ENCODE measurements at regions not wholly inside any gene's neighbourhood (a gene's known extent, or its start where the extent isn't known, plus 50 kb on each side); places are given as distances from the start of the nearest gene placed in this dataset.

DNA sequence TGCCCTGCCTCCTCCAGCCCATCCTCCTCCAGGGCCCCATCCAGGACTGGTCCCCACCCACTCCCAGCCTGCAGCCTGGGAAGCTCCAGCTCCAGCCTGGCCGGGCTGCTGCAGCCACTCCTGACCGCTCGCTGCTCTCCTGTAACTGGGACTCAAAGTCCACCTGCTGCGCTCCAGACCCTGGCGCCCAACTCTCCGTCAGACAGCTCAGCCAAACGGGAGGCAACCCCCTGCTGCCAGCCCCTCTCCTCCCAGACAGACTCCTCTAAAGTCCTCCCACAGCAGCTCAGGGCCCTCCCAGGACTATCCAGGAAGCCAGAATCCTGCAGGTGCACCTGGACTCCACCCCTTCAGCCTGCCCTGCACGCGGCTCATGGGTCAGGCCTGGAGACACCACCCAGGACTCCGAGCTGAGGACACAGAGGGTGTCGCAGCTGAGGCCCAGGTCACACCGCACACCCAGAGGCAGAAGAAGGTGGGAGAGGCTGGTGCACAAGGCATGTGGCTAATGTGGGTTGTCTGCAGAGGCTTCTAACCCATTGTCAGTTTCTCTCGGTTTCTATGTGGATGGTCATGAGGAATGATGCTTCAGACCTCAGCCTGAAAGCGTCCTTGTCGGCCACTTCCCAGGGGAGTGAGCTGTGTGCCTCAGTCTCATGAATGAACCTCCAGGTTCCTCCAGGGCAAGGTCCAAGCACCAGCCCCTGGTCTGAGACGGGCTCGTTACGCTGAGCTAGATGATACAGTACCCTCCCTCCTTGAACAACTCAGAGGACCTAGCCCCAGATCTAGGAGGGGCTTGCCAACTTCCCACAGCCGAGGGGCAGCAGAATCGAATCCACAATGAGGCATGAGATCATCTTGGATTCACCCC lies 1514.8 kb downstream of the TBC1D22A start:
- Histone ChIP-seq H3K27ac (ENCODE audit: low read depth in 2 of 2, low read length in 2 of 2) (peak overlapping the region; percentile 70 to 79), H3K9me3 (ENCODE audit: control insufficient read depth in 2 of 2, low read length in 2 of 2) (peaks cover 0 to 5% of the 10 kb centered on the region in 2 donors), H3K27me3 (ENCODE audit: control insufficient read depth in 2 of 2, insufficient read depth in 2 of 2, low read length in 2 of 2) (peaks cover 2 to 3% of the 10 kb centered on the region in 2 donors), H3K9ac (ENCODE audit: low read depth in 1 of 2, low read length in 2 of 2) (peak overlapping the region in 1 of 2 donors; percentile 30), H3K4me1 (ENCODE audit: control insufficient read depth in 2 of 2, insufficient read depth in 2 of 2, low read length in 2 of 2) (peaks cover 17 to 34% of the 10 kb centered on the region in 2 donors), H3K36me3 (ENCODE audit: control insufficient read depth in 2 of 2, insufficient read depth in 2 of 2, low read length in 2 of 2) (no peaks in the 10 kb centered on the region), H3K4me3 (ENCODE audit: low read length in 2 of 2) (no peak overlapping the region)

GRCh38 chr22:48275412-48275811 lies 1513.0 kb downstream of the TBC1D22A start:
- H3K4me3 ChIP-seq (ENCODE audit: low read length in 2 of 2) = no peak overlapping the region
- no peak overlapping the region for H3K27ac ChIP-seq (ENCODE audit: low read depth in 2 of 2, low read length in 2 of 2)
- no peaks in the 10 kb centered on the region for H3K36me3 ChIP-seq (ENCODE audit: control insufficient read depth in 2 of 2, insufficient read depth in 2 of 2, low read length in 2 of 2)
- H3K4me1 ChIP-seq (ENCODE audit: control insufficient read depth in 2 of 2, insufficient read depth in 2 of 2, low read length in 2 of 2) = peaks cover 17 to 38% of the 10 kb centered on the region in 2 donors
- H3K27me3 ChIP-seq (ENCODE audit: control insufficient read depth in 2 of 2, insufficient read depth in 2 of 2, low read length in 2 of 2) = peaks cover 2 to 3% of the 10 kb centered on the region in 2 donors
- H3K9ac ChIP-seq (ENCODE audit: low read depth in 1 of 2, low read length in 2 of 2) = no peak overlapping the region
- H3K9me3 ChIP-seq (ENCODE audit: control insufficient read depth in 2 of 2, low read length in 2 of 2) = no peaks in the 10 kb centered on the region

DNA sequence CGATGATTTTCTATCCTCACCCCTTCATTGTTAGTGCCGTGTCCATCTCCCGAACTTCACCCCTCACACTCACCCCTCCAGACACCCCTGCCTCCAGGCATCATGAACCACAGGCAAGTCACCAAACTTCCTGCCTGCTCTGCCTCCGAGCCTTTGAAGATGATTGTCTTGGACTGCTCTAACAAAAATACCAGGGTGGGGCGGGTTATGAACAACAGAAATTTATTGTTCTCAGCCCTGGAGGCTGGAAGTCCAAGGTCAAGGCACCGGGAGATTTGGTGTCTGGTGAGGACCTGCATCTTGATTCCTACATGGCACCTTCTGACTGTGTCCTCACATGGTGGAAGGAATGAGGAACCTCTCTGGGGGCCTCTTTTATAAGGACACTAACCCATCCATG lies 1508.3 kb downstream of the TBC1D22A start:
- Histone ChIP-seq H3K4me1 (ENCODE audit: control insufficient read depth in 2 of 2, insufficient read depth in 2 of 2, low read length in 2 of 2) (peaks cover 4 to 11% of the 10 kb centered on the region in 2 donors), H3K9me3 (ENCODE audit: control insufficient read depth in 2 of 2, low read length in 2 of 2) (no peaks in the 10 kb centered on the region), H3K9ac (ENCODE audit: low read depth in 1 of 2, low read length in 2 of 2) (no peak overlapping the region), H3K36me3 (ENCODE audit: control insufficient read depth in 2 of 2, insufficient read depth in 2 of 2, low read length in 2 of 2) (no peaks in the 10 kb centered on the region), H3K27me3 (ENCODE audit: control insufficient read depth in 2 of 2, insufficient read depth in 2 of 2, low read length in 2 of 2) (no peaks in the 10 kb centered on the region), H3K27ac (ENCODE audit: low read depth in 2 of 2, low read length in 2 of 2) (no peak overlapping the region), H3K4me3 (ENCODE audit: low read length in 2 of 2) (no peak overlapping the region)

GRCh38 chr22:48268771-48269552 lies 1506.5 kb downstream of the TBC1D22A start:
- Histone ChIP-seq H3K36me3 (ENCODE audit: control insufficient read depth in 2 of 2, insufficient read depth in 2 of 2, low read length in 2 of 2) (no peaks in the 10 kb centered on the region), H3K27me3 (ENCODE audit: control insufficient read depth in 2 of 2, insufficient read depth in 2 of 2, low read length in 2 of 2) (no peaks in the 10 kb centered on the region)

DNA sequence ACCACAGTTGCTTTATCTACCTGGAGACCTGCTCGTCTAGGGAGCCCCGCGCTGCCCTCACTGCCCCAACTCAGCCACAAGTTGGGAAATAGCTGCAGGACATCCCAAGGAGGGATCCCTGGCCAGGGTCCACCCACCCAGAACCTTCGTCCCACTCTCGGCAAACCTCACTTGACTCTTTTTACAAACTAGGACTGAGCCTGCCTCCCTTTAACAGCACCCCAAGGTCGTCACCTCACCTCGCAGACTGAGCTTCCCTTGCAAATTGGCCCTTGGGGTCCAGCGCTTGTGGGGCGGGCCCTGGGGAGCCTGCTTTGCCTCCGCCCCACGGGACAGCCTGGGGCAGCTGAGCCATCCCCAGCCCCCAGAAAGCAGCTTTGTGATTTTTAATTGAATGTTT lies 1505.8 kb downstream of the TBC1D22A start:
- Histone ChIP-seq H3K9ac (ENCODE audit: low read depth in 1 of 2, low read length in 2 of 2) (no peak overlapping the region), H3K9me3 (ENCODE audit: control insufficient read depth in 2 of 2, low read length in 2 of 2) (no peaks in the 10 kb centered on the region), H3K27ac (ENCODE audit: low read depth in 2 of 2, low read length in 2 of 2) (no peak overlapping the region), H3K4me3 (ENCODE audit: low read length in 2 of 2) (no peak overlapping the region), H3K4me1 (ENCODE audit: control insufficient read depth in 2 of 2, insufficient read depth in 2 of 2, low read length in 2 of 2) (peaks cover 4 to 17% of the 10 kb centered on the region in 2 donors), H3K27me3 (ENCODE audit: control insufficient read depth in 2 of 2, insufficient read depth in 2 of 2, low read length in 2 of 2) (no peaks in the 10 kb centered on the region), H3K36me3 (ENCODE audit: control insufficient read depth in 2 of 2, insufficient read depth in 2 of 2, low read length in 2 of 2) (no peaks in the 10 kb centered on the region)

More at GRCh38 chr22:48268771-48269552, 1506.5 kb downstream of the TBC1D22A start:
- Histone ChIP-seq H3K27ac (ENCODE audit: low read depth in 2 of 2, low read length in 2 of 2) (no peak overlapping the region), H3K4me1 (ENCODE audit: control insufficient read depth in 2 of 2, insufficient read depth in 2 of 2, low read length in 2 of 2) (peaks cover 4 to 12% of the 10 kb centered on the region in 2 donors), H3K9me3 (ENCODE audit: control insufficient read depth in 2 of 2, low read length in 2 of 2) (no peaks in the 10 kb centered on the region), H3K9ac (ENCODE audit: low read depth in 1 of 2, low read length in 2 of 2) (no peak overlapping the region), H3K4me3 (ENCODE audit: low read length in 2 of 2) (no peak overlapping the region)

- peaks cover 4 to 17% of the 10 kb centered on the region in 2 donors for H3K4me1 ChIP-seq (ENCODE audit: control insufficient read depth in 2 of 2, insufficient read depth in 2 of 2, low read length in 2 of 2)
- no peak overlapping the region for H3K27ac ChIP-seq (ENCODE audit: low read depth in 2 of 2, low read length in 2 of 2)
- H3K27me3 ChIP-seq (ENCODE audit: control insufficient read depth in 2 of 2, insufficient read depth in 2 of 2, low read length in 2 of 2) = no peaks in the 10 kb centered on the region
- no peak overlapping the region for H3K4me3 ChIP-seq (ENCODE audit: low read length in 2 of 2)
- H3K9me3 ChIP-seq (ENCODE audit: control insufficient read depth in 2 of 2, low read length in 2 of 2) = no peaks in the 10 kb centered on the region
- no peaks in the 10 kb centered on the region for H3K36me3 ChIP-seq (ENCODE audit: control insufficient read depth in 2 of 2, insufficient read depth in 2 of 2, low read length in 2 of 2)
- no peak overlapping the region for H3K9ac ChIP-seq (ENCODE audit: low read depth in 1 of 2, low read length in 2 of 2)
These were observed 1505.2 kb downstream of the TBC1D22A start for GRCh38 chr22:48267681-48268080.

GRCh38 chr22:48265000-48265625 lies 1502.7 kb downstream of the TBC1D22A start:
- Histone ChIP-seq H3K27me3 (ENCODE audit: control insufficient read depth in 2 of 2, insufficient read depth in 2 of 2, low read length in 2 of 2) (no peaks in the 10 kb centered on the region), H3K4me1 (ENCODE audit: control insufficient read depth in 2 of 2, insufficient read depth in 2 of 2, low read length in 2 of 2) (peaks cover 4 to 11% of the 10 kb centered on the region in 2 donors), H3K9ac (ENCODE audit: low read depth in 1 of 2, low read length in 2 of 2) (no peak overlapping the region), H3K4me3 (ENCODE audit: low read length in 2 of 2) (no peak overlapping the region), H3K9me3 (ENCODE audit: control insufficient read depth in 2 of 2, low read length in 2 of 2) (no peaks in the 10 kb centered on the region), H3K27ac (ENCODE audit: low read depth in 2 of 2, low read length in 2 of 2) (no peak overlapping the region), H3K36me3 (ENCODE audit: control insufficient read depth in 2 of 2, insufficient read depth in 2 of 2, low read length in 2 of 2) (no peaks in the 10 kb centered on the region)

- Histone ChIP-seq H3K9ac (ENCODE audit: low read depth in 1 of 2, low read length in 2 of 2) (no peak overlapping the region), H3K27me3 (ENCODE audit: control insufficient read depth in 2 of 2, insufficient read depth in 2 of 2, low read length in 2 of 2) (no peaks in the 10 kb centered on the region), H3K4me3 (ENCODE audit: low read length in 2 of 2) (no peak overlapping the region), H3K9me3 (ENCODE audit: control insufficient read depth in 2 of 2, low read length in 2 of 2) (no peaks in the 10 kb centered on the region), H3K36me3 (ENCODE audit: control insufficient read depth in 2 of 2, insufficient read depth in 2 of 2, low read length in 2 of 2) (no peaks in the 10 kb centered on the region), H3K4me1 (ENCODE audit: control insufficient read depth in 2 of 2, insufficient read depth in 2 of 2, low read length in 2 of 2) (peaks cover 4 to 11% of the 10 kb centered on the region in 2 donors), H3K27ac (ENCODE audit: low read depth in 2 of 2, low read length in 2 of 2) (no peak overlapping the region)
These were observed 1502.1 kb downstream of the TBC1D22A start for GRCh38 chr22:48264586-48264985.

DNA sequence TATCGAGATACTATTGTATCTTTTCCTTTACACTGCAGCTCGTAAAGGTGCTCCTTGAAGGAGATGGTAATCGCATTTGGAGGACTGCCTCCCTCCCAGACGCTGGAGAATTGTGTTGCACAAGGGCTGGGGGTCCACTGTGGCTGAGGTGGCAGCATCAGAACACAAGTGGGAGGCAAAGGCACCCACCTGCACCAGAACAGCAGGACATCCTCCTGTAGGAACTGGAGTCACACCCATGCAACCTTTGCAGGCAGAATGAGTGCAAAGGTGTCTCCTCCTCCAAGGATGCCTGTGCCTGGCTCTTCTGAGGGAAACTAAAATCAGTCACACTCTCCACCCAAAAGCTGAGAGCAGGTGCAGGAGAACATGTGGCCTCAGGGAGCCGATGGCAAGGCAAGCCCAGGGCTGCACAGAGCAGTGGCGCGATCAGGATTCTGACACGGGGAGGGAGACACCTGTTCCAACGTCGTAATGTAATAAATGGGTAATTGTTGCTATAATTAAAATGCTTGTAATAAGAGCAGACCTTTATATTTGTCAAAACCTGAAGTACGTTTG lies 1501.4 kb downstream of the TBC1D22A start:
- no peak overlapping the region for H3K9ac ChIP-seq (ENCODE audit: low read depth in 1 of 2, low read length in 2 of 2)

More for the DNA sequence above, 1501.4 kb downstream of the TBC1D22A start:
- Histone ChIP-seq H3K4me3 (ENCODE audit: low read length in 2 of 2) (no peak overlapping the region), H3K36me3 (ENCODE audit: control insufficient read depth in 2 of 2, insufficient read depth in 2 of 2, low read length in 2 of 2) (no peaks in the 10 kb centered on the region), H3K27me3 (ENCODE audit: control insufficient read depth in 2 of 2, insufficient read depth in 2 of 2, low read length in 2 of 2) (no peaks in the 10 kb centered on the region), H3K4me1 (ENCODE audit: control insufficient read depth in 2 of 2, insufficient read depth in 2 of 2, low read length in 2 of 2) (peaks cover 3 to 9% of the 10 kb centered on the region in 2 donors), H3K9me3 (ENCODE audit: control insufficient read depth in 2 of 2, low read length in 2 of 2) (no peaks in the 10 kb centered on the region), H3K27ac (ENCODE audit: low read depth in 2 of 2, low read length in 2 of 2) (no peak overlapping the region)
